ENCODE measurements at regions not wholly inside any gene's neighbourhood (a gene's known extent, or its start where the extent isn't known, plus 50 kb on each side); places are given as distances from the start of the nearest gene placed in this dataset.

DNA sequence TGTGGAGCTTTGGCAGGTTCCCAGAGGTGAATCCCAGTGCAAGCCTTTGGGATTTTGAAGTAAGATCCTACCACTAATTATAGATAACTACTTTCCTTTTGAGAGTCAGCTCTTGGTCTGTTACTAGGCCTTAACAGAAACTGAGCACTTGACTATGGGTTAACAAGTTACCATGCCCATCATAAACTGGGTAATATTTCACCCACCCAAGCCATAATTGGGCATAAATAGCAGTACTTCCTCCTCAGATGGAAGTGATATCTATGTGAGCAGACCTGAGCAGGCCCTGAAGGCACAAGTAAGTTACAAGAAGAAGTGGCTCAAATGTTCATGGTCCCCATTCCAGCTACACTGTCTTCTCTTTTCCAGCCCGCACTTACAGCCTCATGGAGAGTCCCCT is 475.9 kb downstream of the LRRIQ3 start:
- TF ChIP-seq, protein P1, sequence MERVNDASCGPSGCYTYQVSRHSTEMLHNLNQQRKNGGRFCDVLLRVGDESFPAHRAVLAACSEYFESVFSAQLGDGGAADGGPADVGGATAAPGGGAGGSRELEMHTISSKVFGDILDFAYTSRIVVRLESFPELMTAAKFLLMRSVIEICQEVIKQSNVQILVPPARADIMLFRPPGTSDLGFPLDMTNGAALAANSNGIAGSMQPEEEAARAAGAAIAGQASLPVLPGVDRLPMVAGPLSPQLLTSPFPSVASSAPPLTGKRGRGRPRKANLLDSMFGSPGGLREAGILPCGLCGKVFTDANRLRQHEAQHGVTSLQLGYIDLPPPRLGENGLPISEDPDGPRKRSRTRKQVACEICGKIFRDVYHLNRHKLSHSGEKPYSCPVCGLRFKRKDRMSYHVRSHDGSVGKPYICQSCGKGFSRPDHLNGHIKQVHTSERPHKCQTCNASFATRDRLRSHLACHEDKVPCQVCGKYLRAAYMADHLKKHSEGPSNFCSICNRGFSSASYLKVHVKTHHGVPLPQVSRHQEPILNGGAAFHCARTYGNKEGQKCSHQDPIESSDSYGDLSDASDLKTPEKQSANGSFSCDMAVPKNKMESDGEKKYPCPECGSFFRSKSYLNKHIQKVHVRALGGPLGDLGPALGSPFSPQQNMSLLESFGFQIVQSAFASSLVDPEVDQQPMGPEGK (CRISPR knock-in tag; IDR thresholded peaks at IDR 0.05; ENCODE audit: borderline replicate concordance), result no peak
- TF ChIP-seq ZC3H10 (CRISPR knock-in tag; IDR thresholded peaks at IDR 0.05) (no peak), ZFP30 (CRISPR knock-in tag; IDR thresholded peaks at IDR 0.05) (no peak), OSR1 (CRISPR knock-in tag; IDR thresholded peaks at IDR 0.05) (no peak)
- TF ChIP-seq, protein P2, sequence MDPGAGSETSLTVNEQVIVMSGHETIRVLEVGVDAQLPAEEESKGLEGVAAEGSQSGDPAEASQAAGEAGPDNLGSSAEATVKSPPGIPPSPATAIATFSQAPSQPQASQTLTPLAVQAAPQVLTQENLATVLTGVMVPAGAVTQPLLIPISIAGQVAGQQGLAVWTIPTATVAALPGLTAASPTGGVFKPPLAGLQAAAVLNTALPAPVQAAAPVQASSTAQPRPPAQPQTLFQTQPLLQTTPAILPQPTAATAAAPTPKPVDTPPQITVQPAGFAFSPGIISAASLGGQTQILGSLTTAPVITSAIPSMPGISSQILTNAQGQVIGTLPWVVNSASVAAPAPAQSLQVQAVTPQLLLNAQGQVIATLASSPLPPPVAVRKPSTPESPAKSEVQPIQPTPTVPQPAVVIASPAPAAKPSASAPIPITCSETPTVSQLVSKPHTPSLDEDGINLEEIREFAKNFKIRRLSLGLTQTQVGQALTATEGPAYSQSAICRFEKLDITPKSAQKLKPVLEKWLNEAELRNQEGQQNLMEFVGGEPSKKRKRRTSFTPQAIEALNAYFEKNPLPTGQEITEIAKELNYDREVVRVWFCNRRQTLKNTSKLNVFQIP (CRISPR knock-in tag; IDR thresholded peaks at IDR 0.05; ENCODE audit: borderline replicate concordance, low read depth), result no peak
- TF ChIP-seq, protein P3, sequence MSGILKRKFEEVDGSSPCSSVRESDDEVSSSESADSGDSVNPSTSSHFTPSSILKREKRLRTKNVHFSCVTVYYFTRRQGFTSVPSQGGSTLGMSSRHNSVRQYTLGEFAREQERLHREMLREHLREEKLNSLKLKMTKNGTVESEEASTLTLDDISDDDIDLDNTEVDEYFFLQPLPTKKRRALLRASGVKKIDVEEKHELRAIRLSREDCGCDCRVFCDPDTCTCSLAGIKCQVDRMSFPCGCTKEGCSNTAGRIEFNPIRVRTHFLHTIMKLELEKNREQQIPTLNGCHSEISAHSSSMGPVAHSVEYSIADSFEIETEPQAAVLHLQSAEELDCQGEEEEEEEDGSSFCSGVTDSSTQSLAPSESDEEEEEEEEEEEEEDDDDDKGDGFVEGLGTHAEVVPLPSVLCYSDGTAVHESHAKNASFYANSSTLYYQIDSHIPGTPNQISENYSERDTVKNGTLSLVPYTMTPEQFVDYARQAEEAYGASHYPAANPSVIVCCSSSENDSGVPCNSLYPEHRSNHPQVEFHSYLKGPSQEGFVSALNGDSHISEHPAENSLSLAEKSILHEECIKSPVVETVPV (CRISPR knock-in tag; IDR thresholded peaks at IDR 0.05), result no peak
